ENCODE measurements at regions not wholly inside any gene's neighbourhood (a gene's known extent, or its start where the extent isn't known, plus 50 kb on each side); places are given as distances from the start of the nearest gene placed in this dataset.
A peak's percentile ranks its signal among the peaks of the same experiment; 100 is the strongest.

GRCh38 chr2:75342504-75343175 lies 143.3 kb upstream of the TACR1 start:
- TF ChIP-seq CTCF (IDR thresholded peaks at IDR 0.05; ENCODE audit: extremely low read depth, insufficient read depth, missing control alignments) = no peak
- DNase-seq (ENCODE audit: low spot score) = peak; percentile 6
- in situ Hi-C loops (cut with MboI; ENCODE audit: low pct_unique_long_range_greater_than_20kb, low sequenced_read_pairs, unreplicated experiment) = no loop called here

- in situ Hi-C loops (cut with MboI; ENCODE audit: low pct_unique_long_range_greater_than_20kb, low sequenced_read_pairs, unreplicated experiment) = no loop called here
- no peak for TF ChIP-seq CTCF (IDR thresholded peaks at IDR 0.05; ENCODE audit: extremely low read depth, insufficient read depth, missing control alignments)
- DNase-seq (ENCODE audit: low spot score) = no peak
Observed at GRCh38 chr2:75340560-75340959, 141.2 kb upstream of the TACR1 start.

GRCh38 chr2:75338461-75338860 lies 139.1 kb upstream of the TACR1 start:
- no peak for TF ChIP-seq CTCF (IDR thresholded peaks at IDR 0.05; ENCODE audit: extremely low read depth, insufficient read depth, missing control alignments)
- in situ Hi-C loops (cut with MboI; ENCODE audit: low pct_unique_long_range_greater_than_20kb, low sequenced_read_pairs, unreplicated experiment) = no loop called here
- no peak for DNase-seq (ENCODE audit: low spot score)

- in situ Hi-C loops (cut with MboI; ENCODE audit: low pct_unique_long_range_greater_than_20kb, low sequenced_read_pairs, unreplicated experiment) = no loop called here
- no peak for TF ChIP-seq CTCF (IDR thresholded peaks at IDR 0.05; ENCODE audit: extremely low read depth, insufficient read depth, missing control alignments)
- no peak for DNase-seq (ENCODE audit: low spot score)
Observed at GRCh38 chr2:75337619-75338018, 138.3 kb upstream of the TACR1 start.

- in situ Hi-C loops (cut with MboI; ENCODE audit: low pct_unique_long_range_greater_than_20kb, low sequenced_read_pairs, unreplicated experiment) = no loop called here
- TF ChIP-seq CTCF (IDR thresholded peaks at IDR 0.05; ENCODE audit: extremely low read depth, insufficient read depth, missing control alignments) = no peak
- no peak for DNase-seq (ENCODE audit: low spot score)
Observed at GRCh38 chr2:75337016-75337415, 137.7 kb upstream of the TACR1 start.

GRCh38 chr2:75336451-75336850 lies 137.1 kb upstream of the TACR1 start:
- TF ChIP-seq CTCF (IDR thresholded peaks at IDR 0.05; ENCODE audit: extremely low read depth, insufficient read depth, missing control alignments) = no peak
- no peak for DNase-seq (ENCODE audit: low spot score)
- in situ Hi-C loops (cut with MboI; ENCODE audit: low pct_unique_long_range_greater_than_20kb, low sequenced_read_pairs, unreplicated experiment) = no loop called here

Measured in GM13977 (cell line).